ENCODE measurements at regions not wholly inside any gene's neighbourhood (a gene's known extent, or its start where the extent isn't known, plus 50 kb on each side); places are given as distances from the start of the nearest gene placed in this dataset.

DNA sequence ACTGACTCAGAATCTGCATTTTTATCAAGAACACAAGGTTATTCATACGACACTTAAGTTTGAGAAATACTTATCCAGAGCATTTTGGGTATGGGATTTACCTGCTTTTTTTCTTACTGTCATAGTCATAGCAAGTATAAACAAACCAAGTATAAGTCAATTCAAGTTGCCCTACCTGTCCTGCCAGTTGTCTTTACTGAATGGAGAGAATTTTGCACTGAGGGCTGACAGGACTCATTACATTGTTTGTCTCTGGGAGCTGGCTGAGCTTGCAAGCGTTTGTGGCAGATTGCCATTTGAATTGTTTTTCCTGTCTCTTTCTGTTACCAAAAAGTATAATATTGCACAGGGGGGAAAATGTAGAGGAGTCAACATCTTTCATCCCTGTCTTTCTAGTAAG lies 278.9 kb upstream of the MAGEC2 start:
- TF ChIP-seq, protein P1, sequence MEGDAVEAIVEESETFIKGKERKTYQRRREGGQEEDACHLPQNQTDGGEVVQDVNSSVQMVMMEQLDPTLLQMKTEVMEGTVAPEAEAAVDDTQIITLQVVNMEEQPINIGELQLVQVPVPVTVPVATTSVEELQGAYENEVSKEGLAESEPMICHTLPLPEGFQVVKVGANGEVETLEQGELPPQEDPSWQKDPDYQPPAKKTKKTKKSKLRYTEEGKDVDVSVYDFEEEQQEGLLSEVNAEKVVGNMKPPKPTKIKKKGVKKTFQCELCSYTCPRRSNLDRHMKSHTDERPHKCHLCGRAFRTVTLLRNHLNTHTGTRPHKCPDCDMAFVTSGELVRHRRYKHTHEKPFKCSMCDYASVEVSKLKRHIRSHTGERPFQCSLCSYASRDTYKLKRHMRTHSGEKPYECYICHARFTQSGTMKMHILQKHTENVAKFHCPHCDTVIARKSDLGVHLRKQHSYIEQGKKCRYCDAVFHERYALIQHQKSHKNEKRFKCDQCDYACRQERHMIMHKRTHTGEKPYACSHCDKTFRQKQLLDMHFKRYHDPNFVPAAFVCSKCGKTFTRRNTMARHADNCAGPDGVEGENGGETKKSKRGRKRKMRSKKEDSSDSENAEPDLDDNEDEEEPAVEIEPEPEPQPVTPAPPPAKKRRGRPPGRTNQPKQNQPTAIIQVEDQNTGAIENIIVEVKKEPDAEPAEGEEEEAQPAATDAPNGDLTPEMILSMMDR (conservative IDR thresholded peaks at IDR 0.05; ENCODE audit: low read depth, low read length), result no peak
- TF ChIP-seq SMC3 (IDR thresholded peaks at IDR 0.05; ENCODE audit: low read depth, low read length), result no peak
- no peak for TF ChIP-seq POLR2A (IDR thresholded peaks at IDR 0.05; ENCODE audit: low read depth, low read length)
- no peak for TF ChIP-seq RAD21 (IDR thresholded peaks at IDR 0.05; ENCODE audit: low read length)
- TF ChIP-seq CEBPB (IDR thresholded peaks at IDR 0.05; ENCODE audit: low read depth, low read length), result no peak
- TF ChIP-seq MXI1 (IDR thresholded peaks at IDR 0.05; ENCODE audit: borderline replicate concordance, low read depth, low read length), result no peak

Data from IMR-90 (cell line).